ENCODE measurements at regions not wholly inside any gene's neighbourhood (a gene's known extent, or its start where the extent isn't known, plus 50 kb on each side); places are given as distances from the start of the nearest gene placed in this dataset.

- Histone ChIP-seq H3K27me3 (no peaks in the 10 kb centered on the region), H3K4me3 (no peak overlapping the region), H3K4me1 (no peaks in the 10 kb centered on the region), H3K36me3 (no peaks in the 10 kb centered on the region), H3K27ac (no peak overlapping the region), H3K9me3 (no peaks in the 10 kb centered on the region)
- TF ChIP-seq, protein P1, sequence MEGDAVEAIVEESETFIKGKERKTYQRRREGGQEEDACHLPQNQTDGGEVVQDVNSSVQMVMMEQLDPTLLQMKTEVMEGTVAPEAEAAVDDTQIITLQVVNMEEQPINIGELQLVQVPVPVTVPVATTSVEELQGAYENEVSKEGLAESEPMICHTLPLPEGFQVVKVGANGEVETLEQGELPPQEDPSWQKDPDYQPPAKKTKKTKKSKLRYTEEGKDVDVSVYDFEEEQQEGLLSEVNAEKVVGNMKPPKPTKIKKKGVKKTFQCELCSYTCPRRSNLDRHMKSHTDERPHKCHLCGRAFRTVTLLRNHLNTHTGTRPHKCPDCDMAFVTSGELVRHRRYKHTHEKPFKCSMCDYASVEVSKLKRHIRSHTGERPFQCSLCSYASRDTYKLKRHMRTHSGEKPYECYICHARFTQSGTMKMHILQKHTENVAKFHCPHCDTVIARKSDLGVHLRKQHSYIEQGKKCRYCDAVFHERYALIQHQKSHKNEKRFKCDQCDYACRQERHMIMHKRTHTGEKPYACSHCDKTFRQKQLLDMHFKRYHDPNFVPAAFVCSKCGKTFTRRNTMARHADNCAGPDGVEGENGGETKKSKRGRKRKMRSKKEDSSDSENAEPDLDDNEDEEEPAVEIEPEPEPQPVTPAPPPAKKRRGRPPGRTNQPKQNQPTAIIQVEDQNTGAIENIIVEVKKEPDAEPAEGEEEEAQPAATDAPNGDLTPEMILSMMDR (IDR thresholded peaks at IDR 0.05), result no peak
- TF ChIP-seq POLR2A (IDR thresholded peaks at IDR 0.05), result no peak
- no peak for DNase-seq
Observed at GRCh38 chr18:75829091-75829490, 401.6 kb upstream of the SMIM21 start.

DNA sequence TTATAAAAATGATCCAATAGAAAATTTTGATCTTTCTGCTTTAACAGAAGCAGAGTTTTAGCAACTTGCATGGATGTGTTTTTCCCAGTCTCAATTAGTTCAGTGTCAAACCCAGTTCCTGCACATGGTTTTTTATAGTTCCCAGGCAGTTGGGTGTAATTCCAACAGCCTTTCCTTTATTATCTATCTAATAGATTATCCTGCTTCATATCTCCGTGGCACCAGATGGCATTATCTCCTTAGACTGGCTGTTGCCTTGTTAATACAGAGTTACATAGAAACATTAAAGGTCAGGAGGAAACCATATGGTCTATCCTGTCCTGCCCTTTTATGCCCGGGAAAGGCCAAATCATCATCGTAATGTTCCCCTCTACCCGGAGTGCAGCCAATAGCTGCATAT, 400.9 kb upstream of the SMIM21 start:
- TF ChIP-seq, protein P1 (IDR thresholded peaks at IDR 0.05), result no peak
- TF ChIP-seq POLR2A (IDR thresholded peaks at IDR 0.05), result no peak
- H3K27ac ChIP-seq, result no peak overlapping the region
- H3K9me3 ChIP-seq, result no peaks in the 10 kb centered on the region
- H3K4me3 ChIP-seq, result no peak overlapping the region
- H3K36me3 ChIP-seq, result no peaks in the 10 kb centered on the region
- DNase-seq, result no peak
- no peaks in the 10 kb centered on the region for H3K4me1 ChIP-seq
- no peaks in the 10 kb centered on the region for H3K27me3 ChIP-seq

GRCh38 chr18:75827751-75828287, 400.3 kb upstream of the SMIM21 start:
- Histone ChIP-seq H3K9me3 (no peaks in the 10 kb centered on the region), H3K4me3 (no peak overlapping the region), H3K36me3 (no peaks in the 10 kb centered on the region), H3K4me1 (no peaks in the 10 kb centered on the region), H3K27ac (no peak overlapping the region), H3K27me3 (no peaks in the 10 kb centered on the region)
- no peak for DNase-seq
- no peak for TF ChIP-seq POLR2A (IDR thresholded peaks at IDR 0.05)
- TF ChIP-seq, protein P1 (IDR thresholded peaks at IDR 0.05), result no peak

DNA sequence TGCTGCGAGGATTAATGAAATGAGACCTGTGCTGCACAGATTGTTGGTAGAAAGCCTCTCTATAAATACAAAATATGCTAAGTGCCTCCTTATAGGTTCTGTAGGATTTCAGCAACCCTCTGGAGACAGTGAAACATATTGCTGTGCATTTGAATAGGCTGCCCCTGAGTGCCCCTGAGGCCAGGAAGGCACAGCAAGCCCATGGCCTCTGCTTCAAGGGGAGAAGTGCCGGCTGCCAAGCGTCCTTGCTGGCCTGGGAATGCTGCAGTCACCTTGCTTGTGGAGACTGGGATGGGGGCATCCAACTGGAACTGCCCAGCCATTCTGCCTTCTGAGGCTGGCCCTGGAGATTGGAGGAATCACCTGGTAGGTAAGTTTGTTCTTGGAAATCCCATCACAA, 397.2 kb upstream of the SMIM21 start:
- no peak overlapping the region for H3K4me3 ChIP-seq
- H3K36me3 ChIP-seq, result no peaks in the 10 kb centered on the region
- no peaks in the 10 kb centered on the region for H3K4me1 ChIP-seq
- no peaks in the 10 kb centered on the region for H3K27me3 ChIP-seq
- H3K27ac ChIP-seq, result no peak overlapping the region
- TF ChIP-seq, protein P1 (IDR thresholded peaks at IDR 0.05), result no peak
- TF ChIP-seq POLR2A (IDR thresholded peaks at IDR 0.05), result no peak
- no peak for DNase-seq
- H3K9me3 ChIP-seq, result no peaks in the 10 kb centered on the region

- no peaks in the 10 kb centered on the region for H3K36me3 ChIP-seq
- no peaks in the 10 kb centered on the region for H3K27me3 ChIP-seq
- H3K9me3 ChIP-seq, result no peaks in the 10 kb centered on the region
- H3K4me3 ChIP-seq, result no peak overlapping the region
- no peaks in the 10 kb centered on the region for H3K4me1 ChIP-seq
- no peak overlapping the region for H3K27ac ChIP-seq
- TF ChIP-seq, protein P1 (IDR thresholded peaks at IDR 0.05), result no peak
- no peak for TF ChIP-seq POLR2A (IDR thresholded peaks at IDR 0.05)
- no peak for DNase-seq
Observed at GRCh38 chr18:75823471-75823870, 396.0 kb upstream of the SMIM21 start.

- Histone ChIP-seq H3K4me1 (no peaks in the 10 kb centered on the region), H3K27ac (no peak overlapping the region), H3K9me3 (no peaks in the 10 kb centered on the region), H3K36me3 (no peaks in the 10 kb centered on the region), H3K27me3 (no peaks in the 10 kb centered on the region), H3K4me3 (no peak overlapping the region)
- no peak for DNase-seq
- TF ChIP-seq POLR2A (IDR thresholded peaks at IDR 0.05), result no peak
- TF ChIP-seq, protein P1 (IDR thresholded peaks at IDR 0.05), result no peak
Observed at GRCh38 chr18:75818383-75818782, 390.9 kb upstream of the SMIM21 start.
